ENCODE measurements at regions not wholly inside any gene's neighbourhood (a gene's known extent, or its start where the extent isn't known, plus 50 kb on each side); places are given as distances from the start of the nearest gene placed in this dataset.

DNA sequence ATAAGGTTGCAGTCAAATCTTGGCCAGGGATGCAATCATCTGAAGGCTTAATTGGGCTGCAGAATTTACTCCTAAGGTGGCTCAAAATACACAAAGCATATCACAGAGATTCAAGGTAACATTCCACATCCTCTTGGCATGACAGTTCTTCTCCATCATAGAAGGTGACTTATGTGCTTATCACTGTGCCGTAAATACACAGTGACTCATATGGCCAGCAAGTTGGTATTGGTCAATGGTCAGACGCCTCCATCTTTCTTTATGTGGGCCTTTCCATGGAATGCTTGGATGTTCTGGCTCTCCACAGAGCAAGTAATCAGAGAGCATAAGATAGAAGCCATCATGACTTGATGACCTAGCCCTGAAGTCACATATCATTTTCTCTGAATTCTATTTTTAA, 168.8 kb upstream of the ST8SIA2 start:
- DNase-seq (ENCODE audit: low read depth): no peak

DNA sequence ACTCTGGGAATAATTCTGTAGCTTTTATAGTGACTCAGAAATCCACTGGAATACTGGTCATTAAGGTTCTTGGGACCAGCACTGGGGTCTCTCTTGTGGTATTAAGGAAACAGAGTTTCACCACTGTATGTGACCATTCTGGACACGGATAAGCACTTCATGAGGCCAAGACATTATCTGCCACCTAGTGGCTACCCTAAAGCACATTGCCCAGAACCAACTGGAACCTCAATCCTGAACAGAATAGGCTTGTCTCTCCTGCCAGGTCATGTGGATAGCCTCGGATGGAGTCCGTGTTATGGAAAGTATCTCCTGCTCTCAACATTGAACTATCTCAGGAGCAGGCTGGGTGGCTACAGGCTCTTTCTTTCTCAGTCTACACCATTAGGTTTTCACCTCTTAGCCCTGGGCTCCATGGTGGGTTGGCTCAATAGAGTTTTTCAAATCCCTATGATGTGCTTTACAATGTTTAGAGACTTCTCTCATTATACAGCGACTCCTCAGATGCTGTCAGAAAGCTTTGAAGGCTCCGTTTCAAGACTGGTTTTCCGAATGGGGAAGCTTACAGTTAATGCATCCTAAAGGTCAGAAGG, 167.6 kb upstream of the ST8SIA2 start:
- DNase-seq (ENCODE audit: low read depth): no peak

DNA sequence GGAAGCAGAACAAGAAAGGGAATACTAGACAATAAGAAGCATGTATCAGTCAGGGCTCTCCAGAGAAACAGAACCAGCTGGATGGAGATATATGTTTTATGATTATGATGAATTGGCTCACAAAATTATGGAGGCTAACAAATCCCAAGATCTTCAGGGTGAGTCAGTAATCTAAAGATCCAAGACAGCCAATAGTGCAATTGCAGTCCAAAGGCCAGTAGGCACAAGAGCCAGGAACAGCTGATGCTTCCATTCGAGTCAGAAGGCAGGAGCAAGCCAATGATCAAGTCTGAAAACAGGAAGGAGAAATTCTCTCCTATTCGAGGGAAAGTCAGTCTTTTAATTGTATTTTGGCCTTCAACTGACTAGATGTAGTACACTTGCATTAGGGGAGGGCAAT, 164.9 kb upstream of the ST8SIA2 start:
- DNase-seq (ENCODE audit: low read depth): no peak

DNA sequence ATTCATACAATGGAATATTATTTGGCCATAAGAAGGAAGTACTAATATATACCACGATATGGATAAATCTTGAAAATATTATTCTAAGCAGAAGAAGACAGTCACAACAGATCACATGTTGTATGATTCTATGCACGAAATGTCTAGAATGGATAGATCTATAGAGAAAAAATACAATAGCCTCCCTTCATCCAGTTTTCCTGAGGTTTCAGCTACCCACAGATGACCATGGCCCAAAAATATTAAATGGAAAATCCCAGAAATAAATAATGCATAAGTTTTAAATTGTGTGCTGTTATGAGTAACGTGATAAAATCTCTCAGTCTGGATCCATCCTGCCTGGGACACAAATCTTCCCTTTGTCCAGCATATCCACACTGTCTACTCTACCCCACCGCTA, 162.2 kb upstream of the ST8SIA2 start:
- DNase-seq (ENCODE audit: low read depth): no peak

DNA sequence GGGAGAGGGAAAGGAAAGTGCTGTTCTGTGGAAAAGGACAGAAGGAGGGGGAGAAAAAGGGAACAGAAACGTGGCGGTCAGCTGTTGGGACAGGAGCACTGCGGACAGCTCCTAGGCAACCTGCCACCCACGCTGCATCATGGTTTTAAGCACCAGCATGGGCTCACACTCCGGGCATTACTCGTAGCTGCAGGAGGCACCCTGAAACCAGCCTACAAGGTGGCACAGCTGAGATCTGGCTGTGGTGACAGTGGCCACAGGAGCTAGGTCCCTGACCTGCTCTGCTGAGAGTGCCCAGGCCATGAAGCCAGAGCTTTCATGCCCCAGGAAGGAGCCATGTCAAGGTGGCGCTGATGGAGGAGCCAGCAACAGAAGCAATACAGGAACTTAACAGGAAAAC, 161.4 kb upstream of the ST8SIA2 start:
- no peak for DNase-seq (ENCODE audit: low read depth)

DNA sequence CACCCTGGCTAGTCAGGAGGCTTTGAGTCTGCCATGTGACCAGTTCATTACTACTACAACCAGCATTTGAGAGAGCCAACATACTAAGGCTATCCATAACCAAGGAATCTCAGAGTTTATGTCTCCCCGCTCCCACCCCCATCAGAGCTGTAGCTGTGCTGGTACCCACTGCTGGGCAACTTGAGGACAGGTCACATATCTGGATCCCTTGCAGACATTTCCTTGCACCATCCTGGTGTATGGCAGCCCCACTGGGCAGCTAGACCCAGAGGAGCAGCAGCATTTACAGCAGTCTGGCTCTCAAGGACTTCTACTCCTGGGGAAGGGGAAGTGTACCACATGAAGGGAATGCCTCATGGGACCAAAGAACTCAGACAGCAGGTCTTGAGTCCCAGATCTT, 160.8 kb upstream of the ST8SIA2 start:
- DNase-seq (ENCODE audit: low read depth): no peak

DNA sequence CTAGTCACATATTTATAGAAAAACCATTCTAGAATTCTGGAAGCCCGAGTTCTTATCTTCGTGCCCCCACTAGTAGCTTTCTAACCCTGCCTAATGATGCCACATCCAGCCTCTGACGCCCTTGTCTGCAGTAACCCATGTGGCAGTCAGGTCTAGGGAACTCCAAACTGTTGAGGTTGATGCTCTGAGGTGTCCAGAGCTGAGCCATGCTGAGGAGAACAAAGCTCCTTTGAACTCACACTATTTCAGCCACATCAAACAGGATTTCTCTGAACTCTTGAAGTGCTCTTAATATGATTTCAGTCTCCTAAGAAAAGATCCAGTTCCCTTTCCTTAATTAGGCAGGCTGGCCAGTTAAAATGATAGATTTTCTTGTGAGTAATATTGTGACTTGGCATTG, 150.5 kb upstream of the ST8SIA2 start:
- DNase-seq (ENCODE audit: low read depth): no peak

DNA sequence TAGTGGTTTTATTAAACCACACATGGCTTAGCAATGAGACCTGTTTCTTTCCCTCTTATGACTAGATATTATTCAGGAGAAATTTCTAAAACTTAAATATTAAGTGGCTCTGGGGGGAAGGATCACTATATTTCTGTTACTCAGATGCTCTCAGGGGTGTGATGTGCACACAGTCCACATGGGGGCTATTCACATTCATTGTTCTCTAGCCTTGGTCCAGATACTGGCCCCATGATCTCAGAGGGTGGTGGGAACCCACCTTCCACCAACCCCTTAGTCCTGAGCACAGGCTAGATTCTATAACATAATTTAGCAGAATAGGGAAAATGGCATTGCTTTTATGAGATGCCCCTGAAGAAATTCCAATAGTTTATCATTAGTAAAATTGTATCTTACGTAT, 149.0 kb upstream of the ST8SIA2 start:
- DNase-seq (ENCODE audit: low read depth): no peak

DNA sequence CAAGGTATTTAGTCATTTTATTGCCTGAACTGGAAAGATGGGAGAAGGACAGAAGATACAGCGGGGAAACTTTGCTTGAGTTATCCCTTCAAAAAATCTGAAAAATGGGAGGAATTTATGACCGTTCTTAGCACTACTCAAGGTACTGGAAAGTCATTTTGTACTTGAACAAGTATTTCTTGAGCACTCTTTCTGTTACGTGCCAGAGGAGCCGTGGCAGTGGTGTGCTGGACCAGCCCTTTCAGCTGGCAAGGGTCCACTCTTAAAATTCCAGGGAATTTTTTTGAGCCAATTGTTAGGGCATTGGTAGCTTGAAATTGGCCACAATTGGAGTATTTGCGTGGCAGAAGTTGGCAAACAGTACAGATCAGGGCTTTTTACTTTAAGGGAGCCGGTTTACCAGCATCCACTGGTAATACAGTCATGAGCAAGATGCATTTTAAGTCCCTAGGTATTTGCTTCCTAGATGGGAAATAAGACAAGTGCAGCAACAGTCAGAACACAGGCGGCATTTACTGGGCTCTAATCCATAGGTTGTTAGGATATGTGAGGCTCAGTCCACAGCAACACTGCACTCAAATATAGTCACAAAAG, 145.9 kb upstream of the ST8SIA2 start:
- DNase-seq (ENCODE audit: low read depth): no peak

DNA sequence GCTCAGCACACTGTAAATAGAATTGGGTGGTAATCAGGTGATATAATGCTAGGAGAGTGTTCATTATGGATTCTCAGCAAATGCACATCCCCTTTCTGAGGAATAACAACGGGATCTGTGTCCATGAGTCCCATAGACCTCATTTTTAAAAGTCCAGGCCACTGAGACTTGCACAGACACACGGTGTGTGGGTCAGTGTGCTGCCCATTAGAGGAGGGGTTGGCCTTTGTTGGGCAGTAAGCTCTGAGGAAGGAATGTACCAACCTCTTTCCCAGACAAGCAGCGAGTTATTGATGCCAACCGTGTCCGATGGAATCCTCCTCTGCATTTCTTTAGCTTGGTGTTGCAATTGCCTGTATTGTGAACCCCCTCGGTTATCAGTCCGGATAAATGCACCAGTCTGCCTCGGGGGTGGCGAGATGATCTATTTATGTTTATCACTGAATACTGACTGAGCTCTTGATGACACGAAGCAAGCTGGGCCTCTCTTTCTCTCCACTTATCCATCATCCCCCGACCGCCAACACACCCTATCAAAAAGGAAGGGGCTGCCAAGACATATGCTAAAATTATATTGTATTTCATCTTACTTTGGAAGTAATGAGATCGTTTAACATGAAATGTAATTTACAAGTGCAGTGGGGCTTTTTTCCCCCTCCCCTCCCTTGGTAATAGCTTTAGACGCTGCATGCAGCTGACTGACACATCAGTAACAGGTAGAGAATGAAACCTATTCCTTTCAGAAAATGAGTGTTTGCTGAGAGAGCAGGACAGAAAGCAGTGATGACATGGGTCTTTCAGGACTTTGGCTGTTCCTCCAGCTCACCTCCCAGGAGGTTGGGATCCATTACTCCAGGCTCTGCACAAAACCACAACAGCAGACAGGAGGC, 126.6 kb upstream of the ST8SIA2 start:
- DNase-seq (ENCODE audit: low read depth): no peak

DNA sequence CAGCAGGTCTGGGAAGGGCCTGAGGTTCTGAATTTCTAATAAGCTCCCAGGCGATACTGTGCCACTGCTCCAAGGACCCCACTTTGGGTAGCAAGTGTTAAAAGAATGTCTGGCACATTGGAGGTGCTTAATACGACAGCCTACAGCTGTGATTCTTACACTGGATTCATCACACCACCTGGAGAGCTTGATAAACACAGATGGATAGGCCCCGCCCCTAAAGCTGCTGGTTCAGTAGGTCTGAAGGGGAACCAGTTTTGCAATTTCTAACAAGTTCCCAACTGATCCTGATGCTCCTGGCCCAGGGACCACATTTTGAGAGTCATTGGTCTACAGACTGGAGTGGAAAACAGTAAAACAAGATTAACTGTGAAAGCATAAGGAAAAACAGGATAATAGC, 124.8 kb upstream of the ST8SIA2 start:
- no peak for DNase-seq (ENCODE audit: low read depth)

DNA sequence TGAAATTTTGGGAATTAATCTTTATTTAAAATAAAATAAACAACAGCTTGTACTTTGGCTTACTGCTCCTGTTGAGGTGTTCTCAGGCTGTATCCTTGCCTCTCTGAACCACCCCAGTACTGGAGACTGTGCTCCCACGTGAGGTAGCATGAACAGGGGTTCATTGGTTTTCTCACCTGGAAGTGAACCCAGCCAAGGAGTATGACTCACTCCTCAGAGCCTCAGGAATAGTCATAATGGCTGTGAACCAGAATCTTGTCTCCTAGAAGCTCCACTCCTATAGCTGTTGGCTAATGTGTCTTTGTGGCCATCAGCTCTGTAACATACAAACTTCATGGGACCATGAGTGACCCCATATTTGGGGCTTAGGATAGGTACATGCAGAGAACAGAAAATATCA, 122.5 kb upstream of the ST8SIA2 start:
- DNase-seq (ENCODE audit: low read depth): no peak

DNA sequence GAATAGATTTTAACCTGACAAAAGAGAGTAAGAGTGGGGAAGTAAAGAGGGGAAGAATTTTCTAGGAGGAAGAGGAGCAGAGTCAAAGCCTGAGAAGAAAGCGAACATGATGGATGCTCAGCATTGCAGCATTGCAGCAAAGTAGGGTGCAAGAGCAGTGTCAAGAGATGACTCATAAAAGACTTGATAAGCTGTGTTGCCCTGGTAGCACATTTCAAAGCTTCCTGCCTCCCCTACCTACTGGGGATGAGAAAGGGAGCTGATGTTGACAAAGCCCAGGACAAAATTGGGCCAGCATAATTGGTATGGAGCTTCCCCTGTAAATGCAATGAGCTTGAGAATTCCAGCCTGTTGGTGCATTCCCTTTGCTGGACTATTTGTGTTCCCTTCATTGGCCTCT, 121.6 kb upstream of the ST8SIA2 start:
- no peak for DNase-seq (ENCODE audit: low read depth)

DNA sequence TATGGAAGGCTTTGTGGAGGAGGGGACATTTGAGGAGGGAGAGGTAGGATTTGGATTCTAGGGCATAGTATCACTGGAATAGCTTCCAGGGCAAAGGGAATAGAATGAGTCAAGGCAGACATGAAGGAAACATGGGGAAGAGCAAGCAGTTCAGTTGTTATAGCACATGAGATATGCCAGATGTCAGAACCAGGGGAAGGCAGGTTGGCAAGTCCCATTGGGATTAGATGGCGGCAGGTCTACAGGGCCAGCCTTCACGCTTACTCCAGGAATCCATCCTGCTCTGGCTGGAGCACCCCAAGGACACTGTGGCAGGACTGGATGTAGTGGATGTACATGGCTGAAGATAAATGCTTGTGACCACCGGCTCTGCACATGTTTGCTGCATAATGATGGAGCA, 120.4 kb upstream of the ST8SIA2 start:
- no peak for DNase-seq (ENCODE audit: low read depth)

DNA sequence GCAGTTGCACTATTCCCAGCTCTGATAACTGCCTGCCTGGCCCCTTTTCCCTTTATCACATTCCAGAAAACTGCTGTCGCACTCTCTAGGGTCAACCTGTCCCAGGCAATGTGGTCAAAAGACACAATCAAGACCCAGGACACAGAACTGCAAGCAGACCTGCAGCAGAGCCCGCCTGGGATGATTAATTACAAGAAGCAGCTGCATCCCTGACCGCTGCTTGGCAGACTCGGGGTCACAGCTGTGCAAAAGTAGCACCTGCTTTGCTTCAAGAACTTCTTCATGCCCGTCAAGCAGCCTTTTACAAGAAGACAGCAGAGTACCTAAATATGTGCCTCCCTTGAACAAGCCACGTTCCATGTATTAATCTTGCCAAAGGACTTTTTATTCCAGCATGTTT, 120.0 kb upstream of the ST8SIA2 start:
- no peak for DNase-seq (ENCODE audit: low read depth)

DNA sequence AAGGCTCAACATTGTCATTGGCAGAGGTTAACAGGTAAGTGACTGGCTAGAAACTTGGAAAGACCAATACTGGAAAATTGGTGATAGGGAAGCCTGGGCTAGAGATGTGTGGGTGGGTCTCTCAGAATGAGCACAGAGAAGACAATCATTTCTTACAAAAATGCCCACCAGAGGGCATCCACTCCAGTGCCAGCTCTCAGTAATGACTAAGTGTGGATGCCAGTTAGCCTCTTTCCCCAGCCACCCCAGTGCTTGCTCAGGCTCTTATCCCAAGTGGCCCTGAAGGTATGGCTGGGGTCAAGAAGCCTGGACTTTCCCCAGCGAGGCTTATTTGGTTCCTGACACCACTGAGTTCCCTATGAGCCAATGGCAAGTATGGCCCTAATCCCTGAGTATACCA, 115.9 kb upstream of the ST8SIA2 start:
- peak; percentile 4 for DNase-seq (ENCODE audit: low read depth)

DNA sequence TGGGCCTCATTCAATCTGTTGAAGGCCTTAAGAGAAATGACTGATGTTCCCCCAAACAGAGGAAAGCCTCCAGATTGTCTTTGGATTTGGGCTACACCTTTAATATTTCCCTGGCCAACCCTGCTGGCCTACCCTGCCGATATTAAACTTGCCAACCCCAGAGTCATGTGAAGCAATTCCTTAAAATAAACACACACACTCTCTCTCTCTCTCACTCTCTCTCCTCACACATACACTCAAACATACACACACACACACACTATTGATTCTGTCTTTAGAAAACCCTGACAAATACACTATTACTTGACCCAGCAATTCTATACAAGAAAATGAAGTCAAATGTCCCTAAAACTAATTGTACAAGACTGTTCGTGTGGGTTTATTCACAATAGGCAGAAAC, 109.9 kb upstream of the ST8SIA2 start:
- no peak for DNase-seq (ENCODE audit: low read depth)

DNA sequence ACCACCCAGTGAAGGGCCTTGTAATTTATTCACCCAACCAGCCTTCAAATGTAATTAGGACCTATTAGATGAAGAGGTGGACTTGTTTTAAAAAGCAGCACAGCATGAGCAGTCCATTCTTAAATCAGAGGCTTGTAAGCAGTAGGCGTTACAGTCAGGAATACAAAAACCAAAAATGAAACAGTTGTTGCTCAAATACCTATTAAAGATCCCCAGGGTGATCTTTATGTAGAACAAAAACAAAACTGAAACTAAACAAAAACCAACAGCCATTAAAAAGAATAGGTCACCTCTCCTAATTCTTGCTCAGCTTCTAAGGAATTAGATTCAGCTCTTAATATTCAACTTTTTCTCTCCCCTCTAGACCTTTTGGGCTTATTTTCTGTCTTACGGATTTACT, 104.9 kb upstream of the ST8SIA2 start:
- no peak for DNase-seq (ENCODE audit: low read depth)

DNA sequence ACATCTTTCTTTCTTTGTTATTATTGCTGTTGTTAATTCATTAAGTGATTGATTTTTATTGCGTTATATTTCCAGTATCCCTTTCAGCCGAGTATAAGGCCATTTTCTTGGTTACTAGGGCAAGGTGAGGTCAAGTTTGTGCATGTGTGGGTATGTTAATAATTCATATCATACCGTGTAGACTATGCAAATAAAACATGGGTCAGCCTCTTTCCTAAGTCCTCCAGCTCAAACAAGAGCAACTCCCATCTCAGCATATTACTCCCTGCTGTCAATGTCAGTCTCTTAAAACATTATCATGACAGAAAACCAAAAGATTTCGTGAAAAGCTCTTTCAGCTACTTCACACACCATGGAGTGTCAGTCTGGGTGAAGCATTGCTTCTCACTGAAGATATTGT, 103.9 kb upstream of the ST8SIA2 start:
- DNase-seq (ENCODE audit: low read depth): no peak

DNA sequence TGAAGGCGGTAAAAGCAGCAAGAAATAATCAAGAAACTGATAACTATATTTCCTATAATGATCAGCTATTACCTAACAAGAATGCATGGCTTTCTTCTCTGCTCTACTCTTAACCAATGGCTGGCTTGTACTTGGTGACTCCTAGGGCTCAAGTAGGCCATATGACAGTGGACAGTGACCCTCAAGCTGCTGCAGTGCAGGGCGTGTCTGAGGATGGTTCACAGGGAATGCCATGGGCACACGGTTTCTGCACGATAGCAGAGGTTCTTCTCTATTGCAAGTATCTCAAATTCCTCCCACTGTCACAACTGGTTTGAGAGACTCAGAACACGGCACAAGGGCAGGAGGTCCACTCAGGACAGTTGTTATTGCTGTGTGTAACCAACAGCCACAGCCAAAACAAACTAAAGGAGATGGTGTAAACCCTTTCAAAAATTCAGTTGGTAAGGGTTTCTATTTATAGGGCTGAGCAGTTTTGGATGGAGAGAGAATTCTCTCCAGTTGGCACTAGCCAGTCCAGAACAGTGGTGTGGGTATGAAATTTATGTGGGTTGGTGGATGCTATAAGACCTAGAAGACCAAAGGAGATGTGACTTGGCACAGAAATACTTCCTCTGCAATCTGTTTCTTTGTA, 103.2 kb upstream of the ST8SIA2 start:
- DNase-seq (ENCODE audit: low read depth): no peak

DNA sequence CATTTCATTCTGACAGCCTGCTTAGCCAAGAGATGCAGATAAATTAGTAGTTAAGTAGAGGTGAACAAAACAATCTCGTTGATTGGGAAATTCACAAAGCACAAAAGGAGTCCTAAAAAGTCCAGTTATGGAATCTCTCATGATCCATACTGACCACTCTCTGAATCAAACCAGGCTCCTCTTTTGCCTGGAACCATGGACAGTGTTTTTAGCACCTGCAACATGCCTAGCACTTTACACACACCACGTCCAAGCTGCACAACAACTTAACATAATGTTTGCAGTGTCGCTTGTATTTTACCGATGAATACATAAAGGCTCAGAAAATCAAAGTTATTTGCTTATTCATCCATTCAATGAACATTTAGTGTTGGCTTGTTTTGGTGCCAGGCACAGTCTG, 101.8 kb upstream of the ST8SIA2 start:
- DNase-seq (ENCODE audit: low read depth): no peak

DNA sequence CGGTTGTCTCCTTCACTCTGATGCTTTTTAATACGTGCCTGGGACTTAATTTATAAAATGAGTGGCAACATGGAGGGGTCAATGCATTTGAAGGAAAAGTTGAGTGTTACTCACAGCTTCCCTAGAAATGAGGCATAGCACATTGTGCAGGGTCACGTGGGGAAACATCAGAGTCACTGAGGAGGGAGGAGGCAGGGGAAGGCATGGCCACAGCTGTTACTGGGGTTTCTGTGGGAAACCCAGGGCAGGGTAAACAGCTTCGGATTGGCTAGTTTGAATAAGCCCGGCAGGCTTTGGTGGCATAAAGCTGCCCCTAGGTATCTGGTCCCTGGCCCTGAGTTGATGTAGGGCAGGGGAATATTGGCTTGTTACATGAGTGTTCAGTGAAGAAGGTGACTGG, 98.9 kb upstream of the ST8SIA2 start:
- DNase-seq (ENCODE audit: low read depth): no peak

All from ELR (cell line).